RWPE2 (cell line): ENCODE measurements at regions not wholly inside any gene's neighbourhood (a gene's known extent, or its start where the extent isn't known, plus 50 kb on each side); places are given as distances from the start of the nearest gene placed in this dataset.

ENCODE experiments used
- ATAC-seq: fragments of 200-7000 bp; cut with Tn5 transposase; 3 replicates; pipeline ENCODE4 v1.9.1; 2021; ENCODE audit warnings: low read depth
- DNase-seq: peaks from one replicate; pipeline ENCODE4 v3.0.0-alpha.2; 2020; ENCODE audit warnings: low spot score
- H3K27ac ChIP-seq: fragments of 450-650 bp; 2 replicates; pipeline ENCODE4 v1.5.1; 2017; ENCODE audit warnings: mild to moderate bottlenecking; ENCODE audit not compliant: poor library complexity, severe bottlenecking
- H3K27me3 ChIP-seq: fragments of 250-450 bp; sonication (Bioruptor Pico); 2 replicates; pipeline ENCODE4 v1.5.1; 2021; ENCODE audit warnings: mild to moderate bottlenecking, moderate library complexity; ENCODE audit not compliant: insufficient read depth, poor library complexity, severe bottlenecking
- H3K36me3 ChIP-seq: fragments of 250-450 bp; sonication (Bioruptor Pico); 2 replicates; pipeline ENCODE4 v1.5.1; 2020; ENCODE audit warnings: low read depth, mild to moderate bottlenecking, moderate library complexity
- H3K4me1 ChIP-seq: fragments of 250-450 bp; sonication (Bioruptor Pico); 2 replicates; pipeline ENCODE4 v1.5.1; 2021; ENCODE audit warnings: mild to moderate bottlenecking, moderate library complexity; ENCODE audit not compliant: insufficient read depth, poor library complexity, severe bottlenecking
- H3K4me3 ChIP-seq: fragments of 250-450 bp; sonication (Bioruptor Pico); 2 replicates; pipeline ENCODE4 v1.5.1; 2021; ENCODE audit warnings: mild to moderate bottlenecking, moderate library complexity; ENCODE audit not compliant: severe bottlenecking
- H3K9me3 ChIP-seq: fragments of 250-450 bp; sonication (Bioruptor Pico); 2 replicates; pipeline ENCODE4 v1.5.1; 2021; ENCODE audit warnings: mild to moderate bottlenecking, moderate library complexity; ENCODE audit not compliant: severe bottlenecking
- CTCF ChIP-seq: fragments of 450-650 bp; IDR thresholded peaks from one replicate; pipeline ENCODE4 v1.5.1; 2017; ENCODE audit warnings: mild to moderate bottlenecking, moderate library complexity; ENCODE audit not compliant: poor library complexity, severe bottlenecking

GRCh38 chr3:124447845-124448244, 282.4 kb upstream of the UMPS start:
- Histone ChIP-seq H3K36me3 (no peaks in the 10 kb centered on the region), H3K4me3 (no peak overlapping the region), H3K27ac (no peak overlapping the region), H3K9me3 (no peaks in the 10 kb centered on the region), H3K4me1 (no peaks in the 10 kb centered on the region), H3K27me3 (peaks cover 14% of the 10 kb centered on the region)
- DNase-seq (no peak), ATAC-seq (no peak)
- no peak for TF ChIP-seq CTCF

- DNase-seq = no peak
- TF ChIP-seq CTCF = no peak
- H3K4me3 ChIP-seq = no peak overlapping the region
- no peaks in the 10 kb centered on the region for H3K36me3 ChIP-seq
- no peak for ATAC-seq
- no peaks in the 10 kb centered on the region for H3K9me3 ChIP-seq
- H3K4me1 ChIP-seq = no peaks in the 10 kb centered on the region
- H3K27me3 ChIP-seq = peaks cover 14% of the 10 kb centered on the region
- H3K27ac ChIP-seq = no peak overlapping the region
These were observed 281.3 kb upstream of the UMPS start for GRCh38 chr3:124448954-124449353.

GRCh38 chr3:124450366-124450765, 279.9 kb upstream of the UMPS start:
- Histone ChIP-seq H3K27ac (no peak overlapping the region), H3K4me1 (no peaks in the 10 kb centered on the region), H3K4me3 (no peak overlapping the region), H3K27me3 (peaks cover 13% of the 10 kb centered on the region), H3K9me3 (no peaks in the 10 kb centered on the region), H3K36me3 (no peaks in the 10 kb centered on the region)
- TF ChIP-seq CTCF = no peak
- ATAC-seq = no peak
- no peak for DNase-seq

GRCh38 chr3:124451630-124452317, 278.5 kb upstream of the UMPS start:
- TF ChIP-seq CTCF = no peak
- no peaks in the 10 kb centered on the region for H3K9me3 ChIP-seq
- ATAC-seq = no peak

GRCh38 chr3:124453189-124453588, 277.1 kb upstream of the UMPS start:
- Histone ChIP-seq H3K4me1 (no peaks in the 10 kb centered on the region), H3K9me3 (no peaks in the 10 kb centered on the region), H3K36me3 (no peaks in the 10 kb centered on the region), H3K4me3 (no peak overlapping the region), H3K27ac (no peak overlapping the region), H3K27me3 (peaks cover 5% of the 10 kb centered on the region)
- ATAC-seq (no peak), DNase-seq (no peak)
- no peak for TF ChIP-seq CTCF

More at GRCh38 chr3:124451630-124452317, 278.5 kb upstream of the UMPS start:
- no peak for DNase-seq
- Histone ChIP-seq H3K4me1 (no peaks in the 10 kb centered on the region), H3K4me3 (no peak overlapping the region), H3K36me3 (no peaks in the 10 kb centered on the region), H3K27ac (no peak overlapping the region), H3K27me3 (peaks cover 8% of the 10 kb centered on the region)
